OCI-LY1 (cell line): ENCODE measurements at regions not wholly inside any gene's neighbourhood (a gene's known extent, or its start where the extent isn't known, plus 50 kb on each side); places are given as distances from the start of the nearest gene placed in this dataset.

Experiments used
- H2AFZ ChIP-seq: fragments of 200-600 bp; sonication (generic), shearing (Covaris generic); 2 replicates; pipeline ENCODE4 v1.6.0; 2014; ENCODE audit warnings: antibody characterized with exemption, mild to moderate bottlenecking, low read length
- H3F3A ChIP-seq: fragments of 200-600 bp; sonication (generic), shearing (Covaris generic); 2 replicates; pipeline ENCODE4 v1.6.0; 2014; ENCODE audit warnings: mild to moderate bottlenecking, antibody characterized with exemption, low read length, moderate library complexity; ENCODE audit not compliant: insufficient read depth
- H3K27ac ChIP-seq: fragments of 200-600 bp; sonication (generic); 2 replicates; pipeline ENCODE4 v1.5.1; 2014; ENCODE audit warnings: low read length, mixed run types, mild to moderate bottlenecking, low read depth; ENCODE audit not compliant: poor library complexity, severe bottlenecking
- H3K27me3 ChIP-seq: fragments of 200-600 bp; sonication (generic); 2 replicates; pipeline ENCODE4 v1.6.0; 2014; ENCODE audit warnings: antibody characterized with exemption, mild to moderate bottlenecking, low read length, moderate library complexity; ENCODE audit not compliant: insufficient read depth
- H3K36me3 ChIP-seq: fragments of 200-600 bp; sonication (generic); 2 replicates; pipeline ENCODE4 v1.6.1; 2014; ENCODE audit warnings: mild to moderate bottlenecking, antibody characterized with exemption, low read length, moderate library complexity, mixed read lengths; ENCODE audit not compliant: insufficient read depth
- H3K4me1 ChIP-seq: fragments of 200-600 bp; sonication (generic); 2 replicates; pipeline ENCODE4 v1.5.1; 2014; ENCODE audit warnings: mild to moderate bottlenecking, low read length, moderate library complexity; ENCODE audit not compliant: insufficient read depth, severe bottlenecking
- H3K4me2 ChIP-seq: fragments of 200-600 bp; sonication (generic), shearing (Covaris generic); 2 replicates; pipeline ENCODE4 v1.6.1; 2014; ENCODE audit warnings: low read length
- H3K4me3 ChIP-seq: fragments of 200-600 bp; sonication (generic); 2 replicates; pipeline ENCODE4 v1.5.1; 2014; ENCODE audit warnings: low read length, low read depth, mild to moderate bottlenecking, mixed read lengths; ENCODE audit not compliant: poor library complexity, severe bottlenecking
- H3K79me2 ChIP-seq: fragments of 200-600 bp; shearing (Covaris generic); 2 replicates; pipeline ENCODE4 v1.6.1; 2016; ENCODE audit warnings: mixed run types, low read length, mixed read lengths; ENCODE audit not compliant: insufficient read depth
- H3K9ac ChIP-seq: fragments of 200-600 bp; sonication (generic), shearing (Covaris generic); 2 replicates; pipeline ENCODE4 v1.6.1; 2014; ENCODE audit warnings: mild to moderate bottlenecking, low read length, mixed read lengths
- H3K9me2 ChIP-seq: fragments of 200-600 bp; sonication (generic), shearing (Covaris generic); 2 replicates; pipeline ENCODE4 v1.6.1; 2014; ENCODE audit warnings: low read depth, mild to moderate bottlenecking, low read length, mixed read lengths
- H3K9me3 ChIP-seq: fragments of 200-600 bp; shearing (Covaris generic); 2 replicates; pipeline ENCODE4 v1.6.1; 2014; ENCODE audit warnings: low read length, mixed read lengths
- H4K20me1 ChIP-seq: fragments of 200-600 bp; sonication (generic), shearing (Covaris generic); 2 replicates; pipeline ENCODE4 v1.6.0; 2016; ENCODE audit warnings: mild to moderate bottlenecking, low read length; ENCODE audit not compliant: insufficient read depth
- EZH2 ChIP-seq: fragments of 200-600 bp; sonication (generic), shearing (Covaris generic); IDR thresholded peaks from 2 replicates; pipeline ENCODE4 v1.8.0; 2017; ENCODE audit warnings: borderline replicate concordance, mixed run types, mild to moderate bottlenecking, antibody characterized with exemption, low read length, moderate library complexity, mixed read lengths
- TF ChIP-seq, protein P1 (sequence below): fragments of 200-600 bp; sonication (generic), shearing (Covaris generic); IDR thresholded peaks from 2 replicates; pipeline ENCODE4 v1.5.1; 2017; ENCODE audit warnings: mild to moderate bottlenecking, antibody characterized with exemption, low read length, moderate library complexity, mixed read lengths

DNA sequence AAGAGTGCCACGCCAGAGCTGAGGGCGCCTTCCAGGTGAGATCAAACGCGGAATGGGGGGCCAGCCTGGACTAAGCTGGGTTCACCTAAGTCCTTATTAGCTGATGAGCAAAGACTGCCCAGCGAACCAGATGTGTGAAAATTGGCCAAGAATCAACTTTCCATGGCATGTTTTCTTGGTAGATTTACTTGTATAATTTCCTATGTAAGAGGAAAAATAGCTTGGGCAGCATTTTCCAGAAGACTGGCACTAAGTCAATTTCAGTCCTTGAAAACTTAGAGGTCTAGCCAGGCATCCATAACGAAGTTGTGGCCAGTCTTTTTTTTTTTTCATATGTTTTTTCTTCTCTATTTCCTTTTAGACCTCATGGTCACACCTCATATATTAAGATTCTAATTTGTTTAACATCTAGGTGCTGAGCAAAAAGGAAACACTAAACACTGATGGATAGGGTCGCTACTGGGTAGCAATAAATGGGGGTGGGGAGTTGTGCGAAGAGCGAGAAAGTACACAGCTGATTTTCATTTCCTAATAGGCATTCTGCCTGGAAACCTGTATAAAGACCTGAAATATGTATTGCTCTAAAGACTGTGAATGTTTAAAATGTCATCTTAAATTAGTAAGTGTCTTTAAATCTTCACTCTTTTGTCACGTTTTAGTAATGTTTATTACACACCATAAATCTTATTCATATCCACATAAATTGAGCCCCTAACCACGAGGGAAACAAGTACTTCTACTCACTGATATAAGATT lies 188.8 kb downstream of the CD83 start:
- no peak overlapping the region for H3K27ac ChIP-seq
- no peak overlapping the region for H2AFZ ChIP-seq
- H3F3A ChIP-seq: no peaks in the 10 kb centered on the region
- no peak overlapping the region for H3K4me2 ChIP-seq
- H3K4me1 ChIP-seq: no peaks in the 10 kb centered on the region
- no peaks in the 10 kb centered on the region for H3K79me2 ChIP-seq
- no peaks in the 10 kb centered on the region for H4K20me1 ChIP-seq
- no peak overlapping the region for H3K9ac ChIP-seq
- no peaks in the 10 kb centered on the region for H3K9me2 ChIP-seq
- TF ChIP-seq, protein P1, sequence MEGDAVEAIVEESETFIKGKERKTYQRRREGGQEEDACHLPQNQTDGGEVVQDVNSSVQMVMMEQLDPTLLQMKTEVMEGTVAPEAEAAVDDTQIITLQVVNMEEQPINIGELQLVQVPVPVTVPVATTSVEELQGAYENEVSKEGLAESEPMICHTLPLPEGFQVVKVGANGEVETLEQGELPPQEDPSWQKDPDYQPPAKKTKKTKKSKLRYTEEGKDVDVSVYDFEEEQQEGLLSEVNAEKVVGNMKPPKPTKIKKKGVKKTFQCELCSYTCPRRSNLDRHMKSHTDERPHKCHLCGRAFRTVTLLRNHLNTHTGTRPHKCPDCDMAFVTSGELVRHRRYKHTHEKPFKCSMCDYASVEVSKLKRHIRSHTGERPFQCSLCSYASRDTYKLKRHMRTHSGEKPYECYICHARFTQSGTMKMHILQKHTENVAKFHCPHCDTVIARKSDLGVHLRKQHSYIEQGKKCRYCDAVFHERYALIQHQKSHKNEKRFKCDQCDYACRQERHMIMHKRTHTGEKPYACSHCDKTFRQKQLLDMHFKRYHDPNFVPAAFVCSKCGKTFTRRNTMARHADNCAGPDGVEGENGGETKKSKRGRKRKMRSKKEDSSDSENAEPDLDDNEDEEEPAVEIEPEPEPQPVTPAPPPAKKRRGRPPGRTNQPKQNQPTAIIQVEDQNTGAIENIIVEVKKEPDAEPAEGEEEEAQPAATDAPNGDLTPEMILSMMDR: no peak
- no peak for TF ChIP-seq EZH2
- no peak overlapping the region for H3K4me3 ChIP-seq
- no peaks in the 10 kb centered on the region for H3K9me3 ChIP-seq
- 0 out of 2 replicates have a peak, but pooled peaks cover 3% of the 10 kb centered on the region for H3K27me3 ChIP-seq
- H3K36me3 ChIP-seq: no peaks in the 10 kb centered on the region

DNA sequence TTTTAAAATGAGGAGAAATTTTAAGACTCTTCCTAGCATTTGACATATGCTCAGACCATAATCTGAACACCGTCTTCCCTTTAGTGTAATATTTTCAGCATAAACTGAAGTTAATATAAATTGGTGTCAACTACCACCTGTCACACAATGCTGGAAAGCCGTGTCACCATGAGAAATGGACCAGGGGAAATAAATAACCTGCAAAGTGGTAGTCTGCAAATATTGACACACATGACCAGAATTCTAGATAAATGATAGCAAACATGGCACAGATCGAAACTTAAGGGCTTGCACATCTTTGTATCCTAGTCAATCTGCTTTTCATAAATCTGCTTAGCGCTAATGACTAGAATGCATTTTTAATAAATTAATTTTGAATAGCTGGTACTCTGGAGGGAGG lies 191.9 kb downstream of the CD83 start:
- Histone ChIP-seq H3K4me1 (no peaks in the 10 kb centered on the region), H3K9me2 (no peaks in the 10 kb centered on the region), H3K4me2 (no peak overlapping the region), H3K4me3 (no peak overlapping the region), H3K9me3 (no peaks in the 10 kb centered on the region), H3K79me2 (no peaks in the 10 kb centered on the region), H4K20me1 (no peaks in the 10 kb centered on the region), H2AFZ (no peak overlapping the region), H3K36me3 (no peaks in the 10 kb centered on the region), H3K9ac (no peak overlapping the region), H3F3A (no peaks in the 10 kb centered on the region), H3K27ac (no peak overlapping the region), H3K27me3 (0 out of 2 replicates have a peak, but pooled peaks cover 5% of the 10 kb centered on the region)
- no peak for TF ChIP-seq EZH2
- TF ChIP-seq, protein P1: no peak

DNA sequence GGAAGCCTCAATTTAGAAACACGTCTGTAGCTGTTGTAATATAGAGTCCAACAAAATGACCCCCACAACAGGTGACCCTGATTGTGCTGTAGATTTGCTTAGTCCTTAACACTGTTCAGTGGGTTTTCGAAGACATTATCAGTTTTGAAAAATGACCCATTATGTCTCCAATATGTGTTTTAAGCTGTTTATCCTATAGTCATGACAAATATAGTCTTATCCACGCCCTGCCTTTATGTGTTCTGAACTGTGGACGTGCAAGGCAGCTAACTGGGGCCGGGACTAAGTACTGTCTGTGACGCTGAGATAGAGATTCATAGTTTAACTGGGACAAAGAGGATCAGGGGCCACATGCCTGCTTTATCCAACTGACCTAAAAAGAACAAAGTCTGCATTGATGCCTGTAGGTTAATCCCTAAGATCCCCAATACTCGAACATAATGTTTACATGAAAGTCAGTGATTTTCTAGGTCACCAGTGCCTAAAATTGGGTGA lies 192.4 kb downstream of the CD83 start:
- no peak overlapping the region for H3K4me3 ChIP-seq
- H3K9me3 ChIP-seq: no peaks in the 10 kb centered on the region
- no peaks in the 10 kb centered on the region for H3K79me2 ChIP-seq
- H3K9ac ChIP-seq: no peak overlapping the region
- no peaks in the 10 kb centered on the region for H3K4me1 ChIP-seq
- H3K36me3 ChIP-seq: no peaks in the 10 kb centered on the region
- TF ChIP-seq, protein P1: no peak
- no peak for TF ChIP-seq EZH2
- H3K27me3 ChIP-seq: 0 out of 2 replicates have a peak, but pooled peaks cover 3% of the 10 kb centered on the region
- H3K4me2 ChIP-seq: no peak overlapping the region
- no peak overlapping the region for H2AFZ ChIP-seq
- no peaks in the 10 kb centered on the region for H3K9me2 ChIP-seq
- no peaks in the 10 kb centered on the region for H4K20me1 ChIP-seq
- no peak overlapping the region for H3K27ac ChIP-seq
- H3F3A ChIP-seq: no peaks in the 10 kb centered on the region
